ENCODE measurements at regions not wholly inside any gene's neighbourhood (a gene's known extent, or its start where the extent isn't known, plus 50 kb on each side); places are given as distances from the start of the nearest gene placed in this dataset.
"Not testable (repeated sequence)": the region's sequence is repeated elsewhere in the genome, so short reads cannot be mapped to it uniquely, and the experiment has no call there.

DNA sequence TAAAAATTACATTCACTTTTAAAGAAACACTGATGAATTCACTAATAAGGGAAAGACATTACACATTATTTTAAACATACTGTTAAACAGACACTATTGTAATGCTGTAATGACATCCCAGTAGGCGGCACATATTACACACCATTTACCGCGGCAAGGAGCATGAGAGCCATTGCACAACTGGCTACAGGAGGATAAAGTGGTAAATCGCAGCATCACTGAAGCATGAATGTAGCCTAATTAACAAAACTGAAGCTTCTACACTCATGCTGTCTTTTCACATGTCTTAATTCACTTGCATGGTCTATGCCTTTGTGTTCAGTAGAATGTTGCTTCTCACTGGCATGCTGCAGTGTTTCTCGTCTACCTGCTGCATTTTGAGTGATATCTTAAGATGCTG, 1046.0 kb downstream of the MRPL39 start:
- no peaks in the 10 kb centered on the region for H3K36me3 ChIP-seq
- no peaks in the 10 kb centered on the region for H3K27me3 ChIP-seq (ENCODE audit: insufficient read depth, low read depth, severe bottlenecking)
- no peak for DNase-seq
- TF ChIP-seq, protein P1, sequence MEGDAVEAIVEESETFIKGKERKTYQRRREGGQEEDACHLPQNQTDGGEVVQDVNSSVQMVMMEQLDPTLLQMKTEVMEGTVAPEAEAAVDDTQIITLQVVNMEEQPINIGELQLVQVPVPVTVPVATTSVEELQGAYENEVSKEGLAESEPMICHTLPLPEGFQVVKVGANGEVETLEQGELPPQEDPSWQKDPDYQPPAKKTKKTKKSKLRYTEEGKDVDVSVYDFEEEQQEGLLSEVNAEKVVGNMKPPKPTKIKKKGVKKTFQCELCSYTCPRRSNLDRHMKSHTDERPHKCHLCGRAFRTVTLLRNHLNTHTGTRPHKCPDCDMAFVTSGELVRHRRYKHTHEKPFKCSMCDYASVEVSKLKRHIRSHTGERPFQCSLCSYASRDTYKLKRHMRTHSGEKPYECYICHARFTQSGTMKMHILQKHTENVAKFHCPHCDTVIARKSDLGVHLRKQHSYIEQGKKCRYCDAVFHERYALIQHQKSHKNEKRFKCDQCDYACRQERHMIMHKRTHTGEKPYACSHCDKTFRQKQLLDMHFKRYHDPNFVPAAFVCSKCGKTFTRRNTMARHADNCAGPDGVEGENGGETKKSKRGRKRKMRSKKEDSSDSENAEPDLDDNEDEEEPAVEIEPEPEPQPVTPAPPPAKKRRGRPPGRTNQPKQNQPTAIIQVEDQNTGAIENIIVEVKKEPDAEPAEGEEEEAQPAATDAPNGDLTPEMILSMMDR (IDR thresholded peaks at IDR 0.05; ENCODE audit: low read depth, low read length): no peak
- H3K27ac ChIP-seq: no peak overlapping the region
- H3K9me3 ChIP-seq (ENCODE audit: severe bottlenecking): no peaks in the 10 kb centered on the region
- H3K4me3 ChIP-seq (ENCODE audit: low read depth, low read length): no peak overlapping the region

DNA sequence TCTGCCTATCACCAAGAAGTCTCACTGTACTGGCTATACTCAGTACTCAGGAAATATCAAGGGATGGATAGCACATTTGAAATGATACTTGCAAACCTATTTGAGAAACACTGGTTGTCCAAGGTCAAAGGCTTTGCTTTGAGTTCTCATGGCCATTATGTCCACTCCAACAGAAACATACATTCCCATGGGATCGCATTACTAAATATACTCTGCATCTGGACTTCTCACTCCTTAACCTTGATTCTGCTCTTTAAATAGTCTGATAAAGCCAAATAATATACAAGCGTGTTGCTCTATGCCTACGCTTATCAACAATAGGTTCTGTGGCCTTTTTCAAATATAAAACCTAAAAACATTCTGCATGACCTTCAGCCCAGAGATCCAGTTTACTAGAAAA, 1054.8 kb downstream of the MRPL39 start:
- H3K36me3 ChIP-seq: no peaks in the 10 kb centered on the region
- no peaks in the 10 kb centered on the region for H3K9me3 ChIP-seq (ENCODE audit: severe bottlenecking)
- TF ChIP-seq, protein P1 (IDR thresholded peaks at IDR 0.05; ENCODE audit: low read depth, low read length): no peak
- DNase-seq: no peak
- H3K27ac ChIP-seq: no peak overlapping the region
- no peaks in the 10 kb centered on the region for H3K27me3 ChIP-seq (ENCODE audit: insufficient read depth, low read depth, severe bottlenecking)
- no peak overlapping the region for H3K4me3 ChIP-seq (ENCODE audit: low read depth, low read length)

DNA sequence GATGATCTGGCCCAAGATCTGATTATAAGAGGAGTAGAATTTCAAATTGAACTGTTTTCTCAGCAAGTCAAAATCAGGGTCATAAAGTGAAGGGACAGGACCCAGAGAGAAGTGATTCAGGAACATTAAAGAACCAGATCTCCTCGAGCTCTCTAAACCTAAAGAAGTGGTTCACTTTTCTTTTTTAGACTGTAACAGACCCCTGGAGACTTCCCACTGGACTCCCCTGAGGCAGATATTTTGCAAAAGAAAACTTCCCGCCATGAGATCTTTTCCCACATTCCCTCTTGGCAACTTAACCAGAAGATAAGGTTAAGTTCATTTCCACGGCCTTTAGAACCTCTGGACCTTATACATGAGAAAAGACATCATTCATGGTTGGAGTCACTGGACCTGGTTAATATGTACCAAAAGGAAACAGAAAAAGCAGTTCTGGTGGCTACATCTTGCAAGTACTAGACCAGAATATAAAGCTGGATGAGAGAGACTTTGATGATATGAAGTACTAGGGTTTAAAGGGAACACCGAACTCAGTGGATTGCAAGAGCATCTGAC, 1061.4 kb downstream of the MRPL39 start:
- H3K4me3 ChIP-seq (ENCODE audit: low read depth, low read length): no peak overlapping the region
- TF ChIP-seq, protein P1 (IDR thresholded peaks at IDR 0.05; ENCODE audit: low read depth, low read length): no peak
- H3K9me3 ChIP-seq (ENCODE audit: severe bottlenecking): no peaks in the 10 kb centered on the region
- no peaks in the 10 kb centered on the region for H3K36me3 ChIP-seq
- no peak for DNase-seq
- no peaks in the 10 kb centered on the region for H3K27me3 ChIP-seq (ENCODE audit: insufficient read depth, low read depth, severe bottlenecking)
- no peak overlapping the region for H3K27ac ChIP-seq

DNA sequence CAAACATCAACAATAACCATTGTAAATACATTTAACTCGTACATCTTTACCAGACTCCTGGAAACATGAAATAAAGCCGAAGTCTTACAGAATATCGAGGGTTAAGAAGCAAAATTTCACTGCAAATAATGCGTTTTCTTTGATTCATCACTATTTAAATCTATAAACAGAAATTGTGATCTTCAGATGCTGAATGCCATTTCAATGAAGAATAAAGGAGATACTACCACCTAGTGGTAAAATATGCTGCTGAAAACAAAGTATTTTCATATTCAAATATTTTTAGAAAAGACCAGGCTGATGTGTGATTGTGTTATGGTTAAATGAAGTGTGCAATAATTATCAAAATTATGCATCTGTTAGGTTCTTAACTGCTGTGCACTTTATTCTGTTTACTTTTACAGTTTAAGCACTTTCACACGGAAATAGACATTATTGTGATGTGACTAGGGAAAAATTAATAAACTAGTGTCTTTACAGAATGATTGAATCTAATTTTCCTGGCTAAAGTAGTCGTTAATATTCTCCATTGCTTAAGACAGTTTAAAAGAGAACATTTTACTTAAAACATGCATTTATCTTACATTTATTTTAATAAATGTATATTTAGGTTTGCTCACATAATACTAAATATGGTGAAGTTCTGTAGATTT, 1093.1 kb downstream of the MRPL39 start:
- Histone ChIP-seq H3K9me3 (ENCODE audit: severe bottlenecking) (no peaks in the 10 kb centered on the region), H3K27me3 (ENCODE audit: insufficient read depth, low read depth, severe bottlenecking) (no peaks in the 10 kb centered on the region), H3K36me3 (no peaks in the 10 kb centered on the region), H3K27ac (no peak overlapping the region), H3K4me3 (ENCODE audit: low read depth, low read length) (no peak overlapping the region)
- TF ChIP-seq, protein P1 (IDR thresholded peaks at IDR 0.05; ENCODE audit: low read depth, low read length): peak; percentile 21; the same call in 1 of the 2 replicates
- DNase-seq: no peak

DNA sequence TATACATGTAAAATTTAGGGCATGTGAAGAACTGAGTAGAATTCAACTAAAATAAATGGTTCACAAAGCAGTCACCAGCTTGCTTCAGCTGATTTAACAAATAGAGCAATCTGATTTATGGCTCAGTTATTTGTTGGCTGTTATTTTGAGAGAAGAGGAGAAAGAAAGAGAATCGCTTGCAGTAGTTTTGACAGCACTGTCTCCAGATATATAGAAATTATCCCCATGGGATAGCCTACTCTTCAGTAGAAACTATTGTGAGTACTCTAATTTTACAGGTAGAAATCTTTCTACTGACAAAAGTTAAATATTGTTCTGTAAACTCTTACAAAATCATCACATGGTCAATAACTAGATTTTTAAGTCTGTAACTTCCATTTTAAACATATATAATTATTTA, 1098.2 kb downstream of the MRPL39 start:
- TF ChIP-seq, protein P1 (IDR thresholded peaks at IDR 0.05; ENCODE audit: low read depth, low read length): no peak
- no peaks in the 10 kb centered on the region for H3K27me3 ChIP-seq (ENCODE audit: insufficient read depth, low read depth, severe bottlenecking)
- peaks cover 5% of the 10 kb centered on the region for H3K9me3 ChIP-seq (ENCODE audit: severe bottlenecking)
- H3K27ac ChIP-seq: no peak overlapping the region
- no peaks in the 10 kb centered on the region for H3K36me3 ChIP-seq
- DNase-seq: no peak
- no peak overlapping the region for H3K4me3 ChIP-seq (ENCODE audit: low read depth, low read length)

DNA sequence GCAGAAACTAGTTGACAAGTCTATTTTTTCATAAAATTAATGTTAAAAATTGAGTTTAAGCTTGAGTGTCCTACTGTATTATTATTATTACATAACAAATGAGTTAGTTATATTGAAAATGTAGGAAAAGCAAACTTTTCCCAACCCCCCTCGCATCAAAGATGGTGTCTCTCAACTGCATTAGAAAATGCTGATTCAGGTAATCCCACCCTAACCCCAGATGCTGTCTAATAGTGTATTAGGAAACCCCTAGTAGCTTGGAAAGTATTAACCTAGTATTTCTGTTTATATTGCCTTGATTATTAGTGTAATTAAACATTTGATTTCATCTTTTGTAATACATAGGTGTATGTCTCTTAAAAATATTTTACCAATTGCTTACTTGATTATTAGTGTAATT, 1120.3 kb downstream of the MRPL39 start:
- H3K27me3 ChIP-seq (ENCODE audit: insufficient read depth, low read depth, severe bottlenecking): no peaks in the 10 kb centered on the region
- H3K4me3 ChIP-seq (ENCODE audit: low read depth, low read length): no peak overlapping the region
- no peaks in the 10 kb centered on the region for H3K36me3 ChIP-seq
- H3K9me3 ChIP-seq (ENCODE audit: severe bottlenecking): no peaks in the 10 kb centered on the region
- TF ChIP-seq, protein P1 (IDR thresholded peaks at IDR 0.05; ENCODE audit: low read depth, low read length): no peak
- H3K27ac ChIP-seq: no peak overlapping the region
- no peak for DNase-seq

DNA sequence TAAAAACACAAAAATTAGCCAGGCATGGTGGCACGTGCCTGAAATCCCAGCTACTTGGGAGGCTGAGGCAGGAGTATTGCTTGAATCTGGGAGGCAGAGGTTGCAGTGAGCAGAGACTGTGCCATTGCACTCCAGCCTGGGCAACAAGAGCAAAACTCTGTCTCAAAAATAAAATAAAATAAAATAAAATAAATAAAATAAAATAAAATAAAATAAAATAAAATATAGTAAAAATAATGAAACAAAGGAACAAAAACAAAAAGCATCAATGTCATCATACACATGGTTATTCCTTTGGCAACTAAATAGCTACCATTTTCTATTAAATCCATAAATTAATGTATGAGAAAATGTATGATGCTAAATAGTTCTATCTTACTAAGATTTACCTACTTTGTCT, 1123.9 kb downstream of the MRPL39 start:
- not testable (repeated sequence) for DNase-seq; H3K27me3 ChIP-seq (ENCODE audit: insufficient read depth, low read depth, severe bottlenecking); H3K9me3 ChIP-seq (ENCODE audit: severe bottlenecking); H3K36me3 ChIP-seq; H3K4me3 ChIP-seq (ENCODE audit: low read depth, low read length); H3K27ac ChIP-seq

All from WERI-Rb-1 (cell line).